Chondrocyte (in vitro differentiated cells): ENCODE measurements at regions not wholly inside any gene's neighbourhood (a gene's known extent, or its start where the extent isn't known, plus 50 kb on each side); places are given as distances from the start of the nearest gene placed in this dataset.

Source experiments
- DNase-seq: peaks from one replicate; pipeline ENCODE4 v3.0.0; 2021; ENCODE audit warnings: mixed read lengths, low spot score
- H3K27ac Mint-ChIP-seq: one replicate; pipeline ENCODE4 v1.8.0; 2021; ENCODE audit warnings: mild to moderate bottlenecking, moderate library complexity, mixed read lengths; ENCODE audit not compliant: unreplicated experiment
- H3K27me3 Mint-ChIP-seq: 2 replicates; pipeline ENCODE4 v1.8.0; 2021; ENCODE audit warnings: low read depth, mixed read lengths
- H3K36me3 Mint-ChIP-seq: 2 replicates; pipeline ENCODE4 v1.8.0; 2021; ENCODE audit warnings: low read depth, mixed read lengths
- H3K4me1 Mint-ChIP-seq: 2 replicates; pipeline ENCODE4 v1.8.0; 2021; ENCODE audit warnings: low read depth, mild to moderate bottlenecking, mixed read lengths
- H3K4me3 Mint-ChIP-seq: one replicate; pipeline ENCODE4 v1.8.0; 2021; ENCODE audit warnings: mild to moderate bottlenecking, moderate library complexity, mixed read lengths; ENCODE audit not compliant: unreplicated experiment
- H3K9me3 Mint-ChIP-seq: 2 replicates; pipeline ENCODE4 v1.8.0; 2021; ENCODE audit warnings: low read depth, mixed read lengths
- TF ChIP-seq, protein P1 (sequence below): fragments of 200-600 bp; sonication (generic); IDR thresholded peaks from 2 replicates; pipeline ENCODE4 v1.5.0; 2021; ENCODE audit warnings: antibody characterized with exemption, mild to moderate bottlenecking, moderate library complexity

DNA sequence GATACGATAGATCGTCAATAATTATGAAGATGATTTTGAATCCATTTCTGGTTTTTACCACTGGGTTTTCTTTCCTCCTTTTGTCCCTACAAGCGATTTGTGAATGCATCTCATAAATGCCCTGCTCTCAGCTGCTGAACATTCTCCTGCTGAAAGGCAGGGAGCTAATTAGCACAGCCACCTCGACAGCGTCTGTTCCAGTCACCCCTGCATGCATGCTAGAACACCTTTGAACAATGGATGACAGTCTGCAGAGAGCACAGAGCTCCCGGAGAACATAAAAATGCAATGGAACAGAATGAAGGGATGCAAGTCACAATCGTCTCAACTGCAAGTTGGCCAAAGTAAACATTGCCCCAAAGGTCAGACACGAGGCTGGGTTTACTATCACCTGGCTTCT lies 105.8 kb downstream of the SLC35B3 start:
- Mint-ChIP-seq H3K27me3 (no peaks in the 10 kb centered on the region), H3K4me1 (no peaks in the 10 kb centered on the region), H3K36me3 (no peaks in the 10 kb centered on the region), H3K9me3 (peaks cover 5% of the 10 kb centered on the region), H3K4me3 (no peak overlapping the region), H3K27ac (no peak overlapping the region)
- no peak for DNase-seq
- TF ChIP-seq, protein P1, sequence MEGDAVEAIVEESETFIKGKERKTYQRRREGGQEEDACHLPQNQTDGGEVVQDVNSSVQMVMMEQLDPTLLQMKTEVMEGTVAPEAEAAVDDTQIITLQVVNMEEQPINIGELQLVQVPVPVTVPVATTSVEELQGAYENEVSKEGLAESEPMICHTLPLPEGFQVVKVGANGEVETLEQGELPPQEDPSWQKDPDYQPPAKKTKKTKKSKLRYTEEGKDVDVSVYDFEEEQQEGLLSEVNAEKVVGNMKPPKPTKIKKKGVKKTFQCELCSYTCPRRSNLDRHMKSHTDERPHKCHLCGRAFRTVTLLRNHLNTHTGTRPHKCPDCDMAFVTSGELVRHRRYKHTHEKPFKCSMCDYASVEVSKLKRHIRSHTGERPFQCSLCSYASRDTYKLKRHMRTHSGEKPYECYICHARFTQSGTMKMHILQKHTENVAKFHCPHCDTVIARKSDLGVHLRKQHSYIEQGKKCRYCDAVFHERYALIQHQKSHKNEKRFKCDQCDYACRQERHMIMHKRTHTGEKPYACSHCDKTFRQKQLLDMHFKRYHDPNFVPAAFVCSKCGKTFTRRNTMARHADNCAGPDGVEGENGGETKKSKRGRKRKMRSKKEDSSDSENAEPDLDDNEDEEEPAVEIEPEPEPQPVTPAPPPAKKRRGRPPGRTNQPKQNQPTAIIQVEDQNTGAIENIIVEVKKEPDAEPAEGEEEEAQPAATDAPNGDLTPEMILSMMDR = no peak

DNA sequence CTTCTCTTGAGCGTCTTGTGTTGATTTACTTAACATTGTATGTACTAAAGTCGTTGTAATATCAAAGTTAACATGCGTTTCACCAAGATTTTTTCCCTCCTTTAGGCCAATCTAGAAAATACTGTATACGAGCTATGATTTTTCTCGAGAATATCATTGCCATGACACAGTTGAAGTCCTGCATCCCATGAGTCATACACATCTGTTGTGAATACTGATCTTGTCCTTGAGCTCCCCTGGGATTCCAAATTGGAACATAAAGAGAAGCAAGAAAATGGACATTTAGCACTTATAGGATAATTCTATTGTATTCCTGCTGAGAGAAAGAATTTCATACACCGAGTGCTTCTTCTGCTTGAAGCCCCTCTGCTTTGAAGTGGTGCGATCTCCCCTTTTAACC lies 109.6 kb downstream of the SLC35B3 start:
- TF ChIP-seq, protein P1 = no peak
- no peak overlapping the region for H3K4me3 Mint-ChIP-seq
- H3K4me1 Mint-ChIP-seq = no peaks in the 10 kb centered on the region
- H3K27ac Mint-ChIP-seq = no peak overlapping the region
- peaks cover 5% of the 10 kb centered on the region for H3K9me3 Mint-ChIP-seq
- no peaks in the 10 kb centered on the region for H3K36me3 Mint-ChIP-seq
- DNase-seq = no peak
- H3K27me3 Mint-ChIP-seq = no peaks in the 10 kb centered on the region

DNA sequence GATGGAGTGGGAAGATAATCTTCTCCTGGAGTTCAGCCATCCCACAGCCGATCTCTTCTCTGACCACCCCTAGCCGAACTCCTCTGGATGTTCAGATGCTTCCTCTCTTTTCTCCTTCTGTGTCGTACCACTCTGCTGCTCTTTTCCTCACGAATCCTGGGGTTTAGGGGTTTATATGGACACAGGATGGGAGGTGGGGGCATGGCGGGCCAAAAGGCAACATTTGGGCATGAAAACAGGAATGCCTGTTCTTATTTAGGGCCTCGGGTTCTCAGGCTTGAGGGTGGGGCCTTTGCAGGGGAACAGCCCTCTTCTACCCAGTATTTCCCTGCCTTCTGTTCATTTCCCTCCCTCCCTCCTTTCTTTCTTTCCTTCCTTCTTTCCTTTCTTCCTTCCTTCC lies 112.7 kb downstream of the SLC35B3 start:
- no peak overlapping the region for H3K4me3 Mint-ChIP-seq
- no peak for DNase-seq
- H3K27ac Mint-ChIP-seq = no peak overlapping the region
- TF ChIP-seq, protein P1 = no peak
- H3K27me3 Mint-ChIP-seq = no peaks in the 10 kb centered on the region
- H3K4me1 Mint-ChIP-seq = no peaks in the 10 kb centered on the region
- H3K36me3 Mint-ChIP-seq = no peaks in the 10 kb centered on the region
- peaks cover 5% of the 10 kb centered on the region for H3K9me3 Mint-ChIP-seq

DNA sequence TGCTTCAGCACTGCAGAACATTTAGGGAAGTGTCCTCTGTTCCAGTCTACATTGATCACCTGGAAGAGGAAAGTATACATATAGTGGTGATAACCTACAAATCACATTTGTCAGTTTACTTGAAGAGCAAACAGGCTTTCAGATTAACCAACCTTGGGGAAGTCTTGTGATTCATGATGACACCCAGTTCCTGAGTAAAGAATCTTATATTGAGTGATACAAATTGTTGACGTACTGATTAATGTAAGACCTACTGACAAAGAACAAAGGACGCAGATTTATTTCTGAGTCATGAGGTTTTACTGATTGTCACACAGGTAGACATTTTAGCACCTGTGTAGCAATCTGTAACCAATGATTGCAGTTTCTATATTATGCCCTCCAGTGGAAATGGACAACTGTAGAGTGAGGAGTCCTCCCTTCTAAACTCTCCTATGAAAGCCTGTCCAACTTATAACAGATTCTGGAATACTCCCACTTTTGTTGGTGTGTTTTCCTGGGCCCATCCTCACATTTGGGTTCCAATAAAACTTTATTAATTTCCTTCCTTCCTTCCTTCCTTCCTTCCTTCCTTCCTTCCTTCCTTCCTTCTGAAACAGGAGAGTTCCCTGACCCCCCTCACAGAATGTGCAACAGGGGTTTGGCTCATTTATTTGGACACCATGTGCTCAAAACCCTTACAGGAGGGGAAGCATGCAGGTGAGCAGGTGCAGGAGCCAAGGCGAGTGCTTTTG lies 113.5 kb downstream of the SLC35B3 start:
- Mint-ChIP-seq H3K4me1 (no peaks in the 10 kb centered on the region), H3K9me3 (peaks cover 5% of the 10 kb centered on the region), H3K27ac (no peak overlapping the region), H3K27me3 (no peaks in the 10 kb centered on the region), H3K4me3 (no peak overlapping the region), H3K36me3 (no peaks in the 10 kb centered on the region)
- DNase-seq = no peak
- TF ChIP-seq, protein P1 = no peak

DNA sequence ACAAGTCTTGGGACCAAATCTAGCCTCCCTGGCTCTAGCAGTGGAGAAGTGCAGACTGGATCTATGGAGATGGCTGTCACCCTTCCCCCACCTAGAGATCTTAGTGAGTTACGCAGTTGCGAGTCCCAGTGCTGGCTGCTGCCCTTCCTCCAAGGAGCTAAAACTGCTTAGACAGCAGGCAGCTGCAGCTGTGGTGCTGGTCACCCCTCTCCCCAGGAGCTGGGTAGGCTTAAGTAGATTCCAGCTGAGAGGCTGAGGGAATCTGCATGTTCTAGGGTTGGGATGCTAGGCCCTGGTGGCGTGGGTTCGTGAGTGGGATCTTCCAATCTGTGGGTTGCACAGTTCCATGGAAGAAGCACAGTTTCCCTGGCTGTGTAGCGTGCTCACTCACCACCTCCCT lies 120.2 kb downstream of the SLC35B3 start:
- peaks cover 20% of the 10 kb centered on the region for H3K9me3 Mint-ChIP-seq
- no peaks in the 10 kb centered on the region for H3K27me3 Mint-ChIP-seq
- peaks cover 1% of the 10 kb centered on the region for H3K36me3 Mint-ChIP-seq
- TF ChIP-seq, protein P1 = no peak
- H3K4me1 Mint-ChIP-seq = no peaks in the 10 kb centered on the region
- H3K4me3 Mint-ChIP-seq = no peak overlapping the region
- DNase-seq = no peak
- H3K27ac Mint-ChIP-seq = no peak overlapping the region
